OCI-LY7 (cell line): ENCODE measurements at regions not wholly inside any gene's neighbourhood (a gene's known extent, or its start where the extent isn't known, plus 50 kb on each side); places are given as distances from the start of the nearest gene placed in this dataset.

ENCODE experiments used
- BruUV-seq: library from RNA; stranded (reverse); fragments of 400-500 nt; replicated peaks from 2 replicates; lab custom pipeline; 2021; lab: Mats Ljungman, UMichigan
- CTCF ChIA-PET: fragments of 300-600 bp; sonication (Branson Sonifier 250); formaldehyde crosslinking; loops from one replicate; lab custom pipeline; 2022; ENCODE audit warnings: antibody characterized with exemption; ENCODE audit not compliant: unreplicated experiment; lab: Charles Lee
- POLR2A ChIA-PET: fragments of 300-600 bp; sonication (Branson Sonifier 250); formaldehyde crosslinking; loops from one replicate; lab custom pipeline; 2022; ENCODE audit warnings: antibody characterized with exemption; lab: Charles Lee
- DNase-seq: peaks from one replicate; pipeline ENCODE4 v3.0.0-alpha.2; 2015; ENCODE audit warnings: low spot score
- H2AFZ ChIP-seq: fragments of 200-600 bp; sonication (generic), shearing (Covaris generic); 2 replicates; pipeline ENCODE4 v1.6.1; 2014; ENCODE audit warnings: mild to moderate bottlenecking, antibody characterized with exemption, low read length, moderate library complexity
- H3K27ac ChIP-seq: fragments of 200-600 bp; sonication (generic); 2 replicates; pipeline ENCODE4 v1.5.1; 2014; ENCODE audit warnings: mixed run types, low read depth, mild to moderate bottlenecking, moderate library complexity, low read length, inconsistent platforms; ENCODE audit not compliant: poor library complexity, severe bottlenecking
- H3K36me3 ChIP-seq: fragments of 200-600 bp; sonication (generic); 2 replicates; pipeline ENCODE4 v1.6.1; 2014; ENCODE audit warnings: mild to moderate bottlenecking, antibody characterized with exemption, low read length, moderate library complexity, mixed read lengths; ENCODE audit not compliant: insufficient read depth
- H3K4me1 ChIP-seq: fragments of 200-600 bp; sonication (generic); 2 replicates; pipeline ENCODE4 v1.5.1; 2014; ENCODE audit warnings: mild to moderate bottlenecking, low read length; ENCODE audit not compliant: insufficient read depth, poor library complexity, severe bottlenecking
- H3K4me2 ChIP-seq: fragments of 200-600 bp; sonication (generic); 2 replicates; pipeline ENCODE4 v1.6.1; 2014; ENCODE audit warnings: mild to moderate bottlenecking, low read length
- H3K4me3 ChIP-seq: fragments of 200-600 bp; sonication (generic); 2 replicates; pipeline ENCODE4 v1.5.1; 2014; ENCODE audit warnings: mild to moderate bottlenecking, low read depth, low read length; ENCODE audit not compliant: poor library complexity, severe bottlenecking
- H3K79me2 ChIP-seq: fragments of 200-600 bp; sonication (generic); 2 replicates; pipeline ENCODE4 v1.6.1; 2016; ENCODE audit warnings: low read depth, mild to moderate bottlenecking, low read length, moderate library complexity, mixed read lengths; ENCODE audit not compliant: insufficient read depth
- H3K9me2 ChIP-seq: fragments of 200-600 bp; sonication (generic); 2 replicates; pipeline ENCODE4 v1.6.1; 2016; ENCODE audit warnings: mild to moderate bottlenecking, low read length, mixed read lengths; ENCODE audit not compliant: insufficient read depth
- H3K9me3 ChIP-seq: fragments of 200-600 bp; sonication (generic); 2 replicates; pipeline ENCODE4 v1.6.1; 2014; ENCODE audit warnings: mild to moderate bottlenecking, mixed run types, low read length, mixed read lengths
- H4K20me1 ChIP-seq: fragments of 200-600 bp; sonication (generic); 2 replicates; pipeline ENCODE4 v1.6.1; 2014; ENCODE audit warnings: mild to moderate bottlenecking, antibody characterized with exemption, low read length, moderate library complexity, mixed read lengths; ENCODE audit not compliant: insufficient read depth
- EZH2phosphoT487 ChIP-seq: fragments of 200-600 bp; sonication (generic); IDR thresholded peaks from 2 replicates; pipeline ENCODE4 v1.6.1; 2018; ENCODE audit warnings: low read depth, borderline replicate concordance, mild to moderate bottlenecking, mixed run types, antibody characterized with exemption, low read length, moderate library complexity, mixed read lengths
- intact Hi-C: fragments of 100-400 bp; cut with micrococcal nuclease; formaldehyde crosslinking; loops from one replicate; pipeline ENCODE4 v1.10.0; 2022; ENCODE audit not compliant: unreplicated experiment
- TF ChIP-seq, protein P1 (sequence below): fragments of 200-600 bp; sonication (generic); conservative IDR thresholded peaks from 2 replicates; pipeline ENCODE4 v1.5.1; 2014; ENCODE audit warnings: mild to moderate bottlenecking, antibody characterized with exemption, low read length, moderate library complexity, mixed read lengths

DNA sequence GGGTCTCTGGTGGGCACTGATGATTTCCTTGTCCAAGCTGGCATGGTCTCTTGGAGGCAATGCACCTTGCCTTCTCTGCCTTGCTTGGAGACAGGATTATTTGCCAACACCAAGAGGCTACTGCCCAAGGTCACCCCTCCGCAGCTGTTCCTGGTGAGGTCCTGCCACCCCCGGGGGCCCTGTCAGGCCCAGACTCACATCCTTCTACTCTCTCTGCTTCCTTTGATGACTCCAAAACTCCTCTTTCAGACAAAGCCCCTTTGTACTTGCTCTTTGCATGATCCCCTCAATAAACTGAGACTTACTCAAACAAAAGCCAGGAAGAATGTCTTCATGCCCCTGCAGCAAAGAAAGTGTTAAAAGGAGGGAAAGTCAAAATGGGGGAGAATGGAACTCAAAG, 137.7 kb downstream of the MEX3B start:
- no peaks in the 10 kb centered on the region for H3K36me3 ChIP-seq
- peaks cover 8% of the 10 kb centered on the region for H3K4me1 ChIP-seq
- no peaks in the 10 kb centered on the region for H3K79me2 ChIP-seq
- no peak overlapping the region for H2AFZ ChIP-seq
- H4K20me1 ChIP-seq = no peaks in the 10 kb centered on the region
- H3K9me2 ChIP-seq = no peaks in the 10 kb centered on the region
- ChIA-PET POLR2A (no interaction called here), CTCF (no interaction called here)
- intact Hi-C loops = no loop called here
- TF ChIP-seq EZH2phosphoT487 = no peak
- TF ChIP-seq, protein P1, sequence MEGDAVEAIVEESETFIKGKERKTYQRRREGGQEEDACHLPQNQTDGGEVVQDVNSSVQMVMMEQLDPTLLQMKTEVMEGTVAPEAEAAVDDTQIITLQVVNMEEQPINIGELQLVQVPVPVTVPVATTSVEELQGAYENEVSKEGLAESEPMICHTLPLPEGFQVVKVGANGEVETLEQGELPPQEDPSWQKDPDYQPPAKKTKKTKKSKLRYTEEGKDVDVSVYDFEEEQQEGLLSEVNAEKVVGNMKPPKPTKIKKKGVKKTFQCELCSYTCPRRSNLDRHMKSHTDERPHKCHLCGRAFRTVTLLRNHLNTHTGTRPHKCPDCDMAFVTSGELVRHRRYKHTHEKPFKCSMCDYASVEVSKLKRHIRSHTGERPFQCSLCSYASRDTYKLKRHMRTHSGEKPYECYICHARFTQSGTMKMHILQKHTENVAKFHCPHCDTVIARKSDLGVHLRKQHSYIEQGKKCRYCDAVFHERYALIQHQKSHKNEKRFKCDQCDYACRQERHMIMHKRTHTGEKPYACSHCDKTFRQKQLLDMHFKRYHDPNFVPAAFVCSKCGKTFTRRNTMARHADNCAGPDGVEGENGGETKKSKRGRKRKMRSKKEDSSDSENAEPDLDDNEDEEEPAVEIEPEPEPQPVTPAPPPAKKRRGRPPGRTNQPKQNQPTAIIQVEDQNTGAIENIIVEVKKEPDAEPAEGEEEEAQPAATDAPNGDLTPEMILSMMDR = no peak
- no peak overlapping the region for H3K4me2 ChIP-seq
- no TSS peak for BruUV-seq
- no peaks in the 10 kb centered on the region for H3K9me3 ChIP-seq
- no peak overlapping the region for H3K27ac ChIP-seq
- DNase-seq = no peak
- H3K4me3 ChIP-seq = no peak overlapping the region

DNA sequence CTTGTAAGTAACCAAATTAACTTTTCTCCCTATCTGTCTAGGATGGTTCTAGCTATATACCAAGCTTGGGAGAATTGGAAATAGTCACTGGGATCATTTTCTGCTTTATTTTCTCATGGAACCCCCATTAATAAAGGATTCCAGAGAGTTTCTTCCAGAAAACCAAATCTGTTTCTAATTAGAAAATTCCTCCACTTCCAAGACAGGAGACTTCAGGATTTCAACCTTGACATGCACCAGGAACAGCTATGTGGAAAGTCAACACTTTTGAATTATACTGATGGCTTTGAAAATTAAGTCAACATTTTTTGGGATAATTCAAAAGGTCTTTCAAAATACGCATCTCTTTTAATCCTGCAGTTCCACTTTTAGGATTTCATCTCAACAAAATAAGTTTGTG, 138.3 kb downstream of the MEX3B start:
- Histone ChIP-seq H3K79me2 (no peaks in the 10 kb centered on the region), H3K4me3 (no peak overlapping the region), H3K9me2 (no peaks in the 10 kb centered on the region), H4K20me1 (no peaks in the 10 kb centered on the region), H3K27ac (no peak overlapping the region), H3K4me2 (no peak overlapping the region), H3K9me3 (no peaks in the 10 kb centered on the region), H2AFZ (no peak overlapping the region), H3K4me1 (peaks cover 8% of the 10 kb centered on the region), H3K36me3 (no peaks in the 10 kb centered on the region)
- ChIA-PET CTCF (no interaction called here), POLR2A (interaction anchor here (0.8 kb wide), 1 partner anchor 58 kb away, joined by 4 read pairs; no protein-coding TSS in a partner anchor)
- BruUV-seq = no TSS peak
- no peak for DNase-seq
- intact Hi-C loops = no loop called here
- TF ChIP-seq, protein P1 = no peak
- no peak for TF ChIP-seq EZH2phosphoT487

DNA sequence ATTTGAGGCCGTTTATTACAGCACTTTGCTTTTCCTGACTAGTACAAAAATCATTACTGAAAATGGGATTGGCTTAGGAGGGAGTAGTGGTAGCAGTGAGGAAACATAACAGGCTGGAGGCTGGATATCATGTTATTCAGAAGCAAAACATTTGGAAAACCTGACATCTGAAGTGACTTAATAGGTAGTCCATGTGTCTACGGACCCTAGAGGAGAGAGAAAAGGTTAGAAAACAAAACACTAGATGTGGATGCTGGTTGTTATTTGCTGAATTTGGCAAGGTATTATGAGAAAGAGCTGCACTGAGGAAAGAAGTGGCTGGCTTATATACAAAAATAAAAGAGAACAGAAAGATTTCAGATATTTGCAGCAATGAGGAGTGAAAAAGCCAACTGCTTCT, 139.9 kb downstream of the MEX3B start:
- H4K20me1 ChIP-seq = no peaks in the 10 kb centered on the region

More for the DNA sequence above, 139.9 kb downstream of the MEX3B start:
- no TSS peak for BruUV-seq
- intact Hi-C loops = no loop called here
- Histone ChIP-seq H3K27ac (no peak overlapping the region), H3K36me3 (no peaks in the 10 kb centered on the region), H3K79me2 (no peaks in the 10 kb centered on the region), H3K9me2 (no peaks in the 10 kb centered on the region), H3K4me3 (no peak overlapping the region), H2AFZ (no peak overlapping the region), H3K9me3 (no peaks in the 10 kb centered on the region), H3K4me2 (no peak overlapping the region), H3K4me1 (peaks cover 8% of the 10 kb centered on the region)
- DNase-seq = no peak
- no peak for TF ChIP-seq EZH2phosphoT487
- TF ChIP-seq, protein P1 = no peak
- CTCF ChIA-PET = no interaction called here
- POLR2A ChIA-PET = no interaction called here
